Thyroid gland (tissue), 4 donors: ENCODE measurements at regions not wholly inside any gene's neighbourhood (a gene's known extent, or its start where the extent isn't known, plus 50 kb on each side); places are given as distances from the start of the nearest gene placed in this dataset.

Source experiments
- CTCF ChIP-seq, 6 experiments: fragments of 200-600 bp in 3 of 6; fragments of 450-650 bp in 3 of 6; sonication (generic) in 3 of 6; IDR thresholded peaks; one replicate each; pipeline ENCODE4 v1.5.1; 2016 to 2019; ENCODE audit warnings: antibody characterized with exemption in 6 of 6, mild to moderate bottlenecking in 2 of 6, inconsistent platforms in 1 of 6, moderate library complexity in 1 of 6
- POLR2A ChIP-seq, 2 donors: fragments of 450-650 bp; IDR thresholded peaks; one replicate each; pipeline ENCODE4 v1.6.1; 2017; ENCODE audit warnings: antibody characterized with exemption in 2 of 2, mild to moderate bottlenecking in 2 of 2, moderate library complexity in 1 of 2

- TF ChIP-seq CTCF (IDR thresholded peaks at IDR 0.05), result no peak
- TF ChIP-seq POLR2A (IDR thresholded peaks at IDR 0.05), result no peak
Measured at GRCh38 chr11:24082860-24083259, 414.0 kb upstream of the LUZP2 start.
